CD4-positive, alpha-beta T cell (primary cell): ENCODE measurements at regions not wholly inside any gene's neighbourhood (a gene's known extent, or its start where the extent isn't known, plus 50 kb on each side); places are given as distances from the start of the nearest gene placed in this dataset.

Experiments used
- ATAC-seq: fragments of 200-7000 bp; cut with Tn5 transposase; one replicate; pipeline ENCODE4 v1.10.0; 2022; ENCODE audit warnings: mild to moderate bottlenecking; ENCODE audit not compliant: poor library complexity
- CTCF ChIA-PET: fragments of 350-600 bp; sonication (Branson Sonifier 250); formaldehyde crosslinking; loops from one replicate; lab custom pipeline; 2021; ENCODE audit warnings: antibody characterized with exemption, inconsistent platforms; lab: Charles Lee
- POLR2A ChIA-PET: fragments of 350-600 bp; sonication (Branson Sonifier 250); formaldehyde crosslinking; loops from one replicate; lab custom pipeline; 2021; ENCODE audit warnings: antibody characterized with exemption, inconsistent platforms; lab: Charles Lee
- DNase-seq, 14 experiments: peaks; one replicate each; pipeline ENCODE4 v3.0.0-alpha.2; 2013 to 2020; ENCODE audit warnings: mixed read lengths in 2 of 14
- H3K27ac ChIP-seq, 2 donors: one replicate each; pipeline versions ENCODE4 v1.5.1 to v1.7.0; 2013; ENCODE audit warnings: low read length in 2 of 2, low read depth in 1 of 2, mild to moderate bottlenecking in 1 of 2
- H3K27me3 ChIP-seq, 2 experiments: 1 replicate in 1 of 2; 2 replicates in 1 of 2; pipeline versions ENCODE4 v1.6.1 to v1.7.0; 2013; ENCODE audit warnings: low read length in 2 of 2, control low read depth in 1 of 2, mild to moderate bottlenecking in 1 of 2, moderate library complexity in 1 of 2; ENCODE audit not compliant: insufficient read depth in 2 of 2, control insufficient read depth in 1 of 2
- H3K36me3 ChIP-seq: one replicate; pipeline ENCODE4 v1.6.1; 2013; ENCODE audit warnings: low read length, control low read depth; ENCODE audit not compliant: insufficient read depth
- H3K4me1 ChIP-seq: one replicate; pipeline ENCODE4 v1.6.1; 2013; ENCODE audit warnings: low read length, control low read depth; ENCODE audit not compliant: insufficient read depth
- H3K4me3 ChIP-seq: one replicate; pipeline ENCODE4 v1.5.1; 2013; ENCODE audit warnings: mild to moderate bottlenecking, low read length, moderate library complexity
- H3K9me3 ChIP-seq, 2 experiments: 1 replicate in 1 of 2; 2 replicates in 1 of 2; pipeline versions ENCODE4 v1.6.1 to v1.7.0; 2013; ENCODE audit warnings: low read length in 2 of 2, mild to moderate bottlenecking in 2 of 2, control low read depth in 1 of 2, moderate library complexity in 1 of 2; ENCODE audit not compliant: control insufficient read depth in 1 of 2, insufficient read depth in 1 of 2
- H3K27ac Mint-ChIP-seq: one replicate; pipeline ENCODE4 v1.8.0; 2020; ENCODE audit warnings: mixed read lengths
- H3K27me3 Mint-ChIP-seq: one replicate; pipeline ENCODE4 v1.8.0; 2021; ENCODE audit warnings: mixed read lengths
- H3K36me3 Mint-ChIP-seq: one replicate; pipeline ENCODE4 v1.8.0; 2021; ENCODE audit warnings: low read depth, mixed read lengths
- H3K4me1 Mint-ChIP-seq: one replicate; pipeline ENCODE4 v1.8.0; 2021; ENCODE audit warnings: low read depth, mixed read lengths
- H3K4me3 Mint-ChIP-seq: one replicate; pipeline ENCODE4 v1.8.0; 2020; ENCODE audit warnings: mild to moderate bottlenecking, mixed read lengths
- H3K9me3 Mint-ChIP-seq: one replicate; pipeline ENCODE4 v1.8.0; 2020; ENCODE audit warnings: mixed read lengths
- intact Hi-C, 2 experiments: fragments of 100-400 bp; cut with DNase I in 1 of 2; cut with micrococcal nuclease in 1 of 2; formaldehyde crosslinking; loops; one replicate each; pipeline versions ENCODE4 v1.15.1 to v1.9.0; 2023 to 2025; cut with DNase I, micrococcal nuclease
- TF ChIP-seq, protein P1 (sequence below): fragments of 200-600 bp; IDR thresholded peaks from one replicate; pipeline ENCODE4 v1.8.0; 2022; ENCODE audit warnings: antibody characterized with exemption, mild to moderate bottlenecking

DNA sequence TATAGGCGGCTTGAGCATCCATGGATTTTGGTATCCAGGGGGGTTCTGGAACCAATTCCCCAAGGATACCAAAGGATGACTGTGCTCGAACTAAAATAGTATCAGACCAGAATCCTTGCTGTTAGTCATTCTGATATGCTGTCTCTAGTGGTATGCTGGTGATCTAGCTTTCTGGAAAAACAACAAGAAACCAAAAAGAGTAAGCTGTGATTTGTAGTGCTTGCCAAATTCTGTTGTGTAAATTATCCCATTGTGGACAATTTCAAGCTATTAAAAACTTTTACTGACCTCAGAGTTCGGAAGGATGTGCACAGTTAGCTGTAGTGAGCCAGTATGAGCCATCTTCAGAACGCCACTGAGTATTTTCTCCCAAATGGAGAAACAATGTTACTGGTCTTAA is 99.0 kb upstream of the FBN2 start:
- Histone ChIP-seq H3K27me3 (no peaks in the 10 kb centered on the region), H3K9me3 (no peaks in the 10 kb centered on the region), H3K27ac (no peak overlapping the region), H3K36me3 (no peaks in the 10 kb centered on the region), H3K4me3 (no peak overlapping the region), H3K4me1 (no peaks in the 10 kb centered on the region)
- ATAC-seq (no peak), DNase-seq (no peak)
- Mint-ChIP-seq H3K36me3 (no peaks in the 10 kb centered on the region), H3K4me3 (no peak overlapping the region), H3K27me3 (no peaks in the 10 kb centered on the region), H3K27ac (no peak overlapping the region), H3K9me3 (no peaks in the 10 kb centered on the region), H3K4me1 (no peaks in the 10 kb centered on the region)
- CTCF ChIA-PET, result no interaction called here
- TF ChIP-seq, protein P1, sequence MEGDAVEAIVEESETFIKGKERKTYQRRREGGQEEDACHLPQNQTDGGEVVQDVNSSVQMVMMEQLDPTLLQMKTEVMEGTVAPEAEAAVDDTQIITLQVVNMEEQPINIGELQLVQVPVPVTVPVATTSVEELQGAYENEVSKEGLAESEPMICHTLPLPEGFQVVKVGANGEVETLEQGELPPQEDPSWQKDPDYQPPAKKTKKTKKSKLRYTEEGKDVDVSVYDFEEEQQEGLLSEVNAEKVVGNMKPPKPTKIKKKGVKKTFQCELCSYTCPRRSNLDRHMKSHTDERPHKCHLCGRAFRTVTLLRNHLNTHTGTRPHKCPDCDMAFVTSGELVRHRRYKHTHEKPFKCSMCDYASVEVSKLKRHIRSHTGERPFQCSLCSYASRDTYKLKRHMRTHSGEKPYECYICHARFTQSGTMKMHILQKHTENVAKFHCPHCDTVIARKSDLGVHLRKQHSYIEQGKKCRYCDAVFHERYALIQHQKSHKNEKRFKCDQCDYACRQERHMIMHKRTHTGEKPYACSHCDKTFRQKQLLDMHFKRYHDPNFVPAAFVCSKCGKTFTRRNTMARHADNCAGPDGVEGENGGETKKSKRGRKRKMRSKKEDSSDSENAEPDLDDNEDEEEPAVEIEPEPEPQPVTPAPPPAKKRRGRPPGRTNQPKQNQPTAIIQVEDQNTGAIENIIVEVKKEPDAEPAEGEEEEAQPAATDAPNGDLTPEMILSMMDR, result no peak
- intact Hi-C loops, result no loop called here
- POLR2A ChIA-PET, result no interaction called here

DNA sequence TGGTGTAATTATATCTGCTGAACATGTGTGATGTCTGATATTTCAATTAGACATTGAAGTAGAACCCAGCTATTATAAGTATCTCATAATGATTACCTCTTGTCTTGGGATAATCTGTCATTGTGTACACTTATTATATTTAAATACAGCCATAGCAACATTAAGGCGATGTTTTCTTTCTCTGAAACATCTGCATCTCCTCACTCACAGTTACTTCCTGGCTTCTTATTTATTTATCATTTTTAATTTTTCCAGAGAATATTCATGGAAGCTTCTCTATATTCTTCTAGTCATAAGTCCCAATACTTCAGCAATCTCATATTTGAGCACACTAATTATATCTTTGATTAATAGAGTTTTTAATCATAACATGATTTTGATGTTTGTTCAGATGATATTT is 103.8 kb upstream of the FBN2 start:
- DNase-seq (no peak), ATAC-seq (no peak)
- H3K4me1 Mint-ChIP-seq, result no peaks in the 10 kb centered on the region
- H3K4me3 Mint-ChIP-seq, result no peak overlapping the region
- TF ChIP-seq, protein P1, result no peak
- Histone ChIP-seq H3K9me3 (no peaks in the 10 kb centered on the region), H3K36me3 (no peaks in the 10 kb centered on the region), H3K4me3 (no peak overlapping the region), H3K4me1 (no peaks in the 10 kb centered on the region), H3K27me3 (no peaks in the 10 kb centered on the region), H3K27ac (no peak overlapping the region)
- CTCF ChIA-PET, result no interaction called here
- no peaks in the 10 kb centered on the region for H3K27me3 Mint-ChIP-seq
- intact Hi-C loops, result no loop called here
- H3K9me3 Mint-ChIP-seq, result no peaks in the 10 kb centered on the region
- POLR2A ChIA-PET, result no interaction called here
- H3K36me3 Mint-ChIP-seq, result no peaks in the 10 kb centered on the region
- no peak overlapping the region for H3K27ac Mint-ChIP-seq

DNA sequence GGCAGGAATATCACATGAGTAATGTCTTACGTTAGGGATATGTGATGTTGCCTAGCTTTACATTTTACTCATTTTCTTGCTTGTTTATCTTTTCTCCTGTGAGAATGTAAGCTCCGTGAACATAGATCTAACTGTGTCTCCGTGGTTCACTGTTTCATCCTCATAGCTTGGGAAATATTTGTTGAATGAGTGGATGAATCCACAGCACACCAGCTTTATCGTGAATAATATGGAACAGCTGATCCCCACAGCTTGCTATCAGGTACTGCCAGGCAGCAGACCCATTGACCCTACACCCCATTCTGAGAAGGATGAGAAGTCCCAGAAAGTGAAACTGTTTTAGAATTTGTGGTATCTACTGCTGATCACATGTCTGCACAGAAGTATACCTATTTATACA is 106.8 kb upstream of the FBN2 start:
- ATAC-seq, result no peak
- Mint-ChIP-seq H3K4me3 (no peak overlapping the region), H3K27ac (no peak overlapping the region), H3K36me3 (no peaks in the 10 kb centered on the region), H3K27me3 (no peaks in the 10 kb centered on the region), H3K9me3 (no peaks in the 10 kb centered on the region), H3K4me1 (no peaks in the 10 kb centered on the region)
- Histone ChIP-seq H3K27me3 (no peaks in the 10 kb centered on the region), H3K4me1 (no peaks in the 10 kb centered on the region), H3K27ac (no peak overlapping the region), H3K9me3 (no peaks in the 10 kb centered on the region), H3K36me3 (no peaks in the 10 kb centered on the region), H3K4me3 (no peak overlapping the region)
- TF ChIP-seq, protein P1, result no peak
- POLR2A ChIA-PET, result interaction anchor here (0.6 kb wide), 1 partner anchor 1184 kb away, joined by 5 read pairs; no protein-coding TSS in a partner anchor
- CTCF ChIA-PET, result no interaction called here
- DNase-seq, result no peak
- intact Hi-C loops, result no loop called here
